ENCODE measurements at regions not wholly inside any gene's neighbourhood (a gene's known extent, or its start where the extent isn't known, plus 50 kb on each side); places are given as distances from the start of the nearest gene placed in this dataset.

GRCh38 chr4:15130441-15130840 lies 128.2 kb downstream of the CPEB2 start:
- TF ChIP-seq, protein P1, sequence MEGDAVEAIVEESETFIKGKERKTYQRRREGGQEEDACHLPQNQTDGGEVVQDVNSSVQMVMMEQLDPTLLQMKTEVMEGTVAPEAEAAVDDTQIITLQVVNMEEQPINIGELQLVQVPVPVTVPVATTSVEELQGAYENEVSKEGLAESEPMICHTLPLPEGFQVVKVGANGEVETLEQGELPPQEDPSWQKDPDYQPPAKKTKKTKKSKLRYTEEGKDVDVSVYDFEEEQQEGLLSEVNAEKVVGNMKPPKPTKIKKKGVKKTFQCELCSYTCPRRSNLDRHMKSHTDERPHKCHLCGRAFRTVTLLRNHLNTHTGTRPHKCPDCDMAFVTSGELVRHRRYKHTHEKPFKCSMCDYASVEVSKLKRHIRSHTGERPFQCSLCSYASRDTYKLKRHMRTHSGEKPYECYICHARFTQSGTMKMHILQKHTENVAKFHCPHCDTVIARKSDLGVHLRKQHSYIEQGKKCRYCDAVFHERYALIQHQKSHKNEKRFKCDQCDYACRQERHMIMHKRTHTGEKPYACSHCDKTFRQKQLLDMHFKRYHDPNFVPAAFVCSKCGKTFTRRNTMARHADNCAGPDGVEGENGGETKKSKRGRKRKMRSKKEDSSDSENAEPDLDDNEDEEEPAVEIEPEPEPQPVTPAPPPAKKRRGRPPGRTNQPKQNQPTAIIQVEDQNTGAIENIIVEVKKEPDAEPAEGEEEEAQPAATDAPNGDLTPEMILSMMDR (conservative IDR thresholded peaks at IDR 0.05) = no peak
- no peak for TF ChIP-seq ZFX (IDR thresholded peaks at IDR 0.05)

All from C4-2B (cell line).